DND-41 (cell line): ENCODE measurements at regions not wholly inside any gene's neighbourhood (a gene's known extent, or its start where the extent isn't known, plus 50 kb on each side); places are given as distances from the start of the nearest gene placed in this dataset.

Experiments
- EZH2 ChIP-seq: IDR thresholded peaks from 3 replicates; pipeline ENCODE4 v1.6.1; 2012; ENCODE audit warnings: borderline replicate concordance, low read depth, mild to moderate bottlenecking, moderate library complexity, low read length, inconsistent platforms; ENCODE audit not compliant: severe bottlenecking
- TF ChIP-seq, protein P1 (sequence below): IDR thresholded peaks from 2 replicates; pipeline ENCODE4 v1.5.1; 2012; ENCODE audit warnings: borderline replicate concordance, low read length, moderate library complexity, mild to moderate bottlenecking; ENCODE audit not compliant: poor library complexity, severe bottlenecking; ENCODE audit errors: extremely low read depth

DNA sequence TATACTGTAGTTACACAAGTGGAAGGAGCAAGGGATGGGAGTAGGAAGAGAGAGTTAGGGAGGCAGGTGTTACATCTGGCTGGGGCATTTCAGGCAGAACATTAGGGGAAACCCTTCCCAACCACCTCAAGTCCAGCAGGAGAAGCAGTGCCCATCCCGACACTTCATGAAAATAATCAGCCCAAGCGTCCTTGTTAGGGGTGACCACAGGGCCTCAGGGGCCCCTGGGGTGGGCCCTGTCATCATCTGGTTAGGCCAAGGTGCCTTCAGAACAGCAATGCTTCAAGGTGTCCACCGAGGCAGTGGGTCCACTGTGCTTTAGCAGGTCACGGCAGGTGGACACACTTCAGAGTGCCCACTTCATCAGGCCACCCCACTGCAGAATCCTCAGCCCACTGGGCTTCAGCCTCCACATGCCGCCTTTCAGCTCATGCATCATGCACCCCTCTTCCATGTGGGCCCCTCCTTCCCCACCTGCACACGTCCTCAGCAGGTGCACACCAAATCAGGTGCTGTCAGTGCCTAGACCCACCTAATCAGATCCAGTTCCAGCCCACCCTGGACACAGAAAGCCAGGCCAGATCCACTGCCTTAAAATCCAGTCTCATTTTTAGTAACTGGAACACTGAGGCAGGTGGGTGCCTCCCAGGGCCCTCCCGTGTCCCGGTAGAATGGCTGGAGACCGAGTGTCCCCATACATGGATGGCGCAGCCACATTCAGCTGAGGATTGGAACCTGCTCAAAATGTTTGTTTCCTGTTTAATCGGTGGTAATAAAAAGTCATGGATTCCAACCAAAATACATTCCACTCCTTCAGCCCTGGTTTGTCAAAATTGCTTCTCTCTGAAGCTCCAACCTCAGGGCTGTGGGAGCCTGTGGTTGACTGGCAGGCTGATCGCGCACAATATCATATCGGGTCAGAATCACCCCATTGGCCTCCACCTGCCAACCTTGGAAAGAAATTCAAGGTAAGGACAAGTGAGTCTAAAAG lies 99.5 kb downstream of the ANKRD60 start:
- TF ChIP-seq, protein P1, sequence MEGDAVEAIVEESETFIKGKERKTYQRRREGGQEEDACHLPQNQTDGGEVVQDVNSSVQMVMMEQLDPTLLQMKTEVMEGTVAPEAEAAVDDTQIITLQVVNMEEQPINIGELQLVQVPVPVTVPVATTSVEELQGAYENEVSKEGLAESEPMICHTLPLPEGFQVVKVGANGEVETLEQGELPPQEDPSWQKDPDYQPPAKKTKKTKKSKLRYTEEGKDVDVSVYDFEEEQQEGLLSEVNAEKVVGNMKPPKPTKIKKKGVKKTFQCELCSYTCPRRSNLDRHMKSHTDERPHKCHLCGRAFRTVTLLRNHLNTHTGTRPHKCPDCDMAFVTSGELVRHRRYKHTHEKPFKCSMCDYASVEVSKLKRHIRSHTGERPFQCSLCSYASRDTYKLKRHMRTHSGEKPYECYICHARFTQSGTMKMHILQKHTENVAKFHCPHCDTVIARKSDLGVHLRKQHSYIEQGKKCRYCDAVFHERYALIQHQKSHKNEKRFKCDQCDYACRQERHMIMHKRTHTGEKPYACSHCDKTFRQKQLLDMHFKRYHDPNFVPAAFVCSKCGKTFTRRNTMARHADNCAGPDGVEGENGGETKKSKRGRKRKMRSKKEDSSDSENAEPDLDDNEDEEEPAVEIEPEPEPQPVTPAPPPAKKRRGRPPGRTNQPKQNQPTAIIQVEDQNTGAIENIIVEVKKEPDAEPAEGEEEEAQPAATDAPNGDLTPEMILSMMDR: no peak
- no peak for TF ChIP-seq EZH2
